Stimulated activated CD4-positive, alpha-beta T cell treated with anti-CD3 and anti-CD28 coated beads, Interleukin-2, amount 100 ng/mL, for 24 hours (primary cell): ENCODE measurements at regions not wholly inside any gene's neighbourhood (a gene's known extent, or its start where the extent isn't known, plus 50 kb on each side); places are given as distances from the start of the nearest gene placed in this dataset.

Experiments
- DNase-seq, 2 donors: peaks; one replicate each; pipeline ENCODE4 v3.0.0-alpha.2; 2020

GRCh38 chr13:72523049-72523448, 204.4 kb downstream of the MZT1 start:
- no peak for DNase-seq

GRCh38 chr13:72521940-72522661, 205.3 kb downstream of the MZT1 start:
- no peak for DNase-seq

DNA sequence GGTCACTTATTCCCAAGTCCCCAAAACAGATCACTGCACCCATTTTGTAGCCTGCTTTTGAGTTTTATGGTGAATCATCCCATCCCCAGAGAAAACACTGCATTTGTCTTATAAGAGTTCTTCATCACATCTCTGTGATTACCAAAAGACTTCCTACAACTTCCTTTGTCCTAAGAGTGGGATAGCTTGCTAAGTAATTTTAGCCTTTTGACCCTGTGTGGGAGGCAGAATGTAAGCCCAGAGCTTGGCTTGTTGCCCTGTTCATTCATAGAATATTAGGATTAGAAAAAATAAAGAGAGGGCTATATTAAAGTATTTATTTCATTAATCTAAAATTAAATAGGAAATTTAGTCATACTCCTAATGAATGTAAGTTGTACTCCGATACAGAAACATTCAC, 213.3 kb downstream of the MZT1 start:
- no peak for DNase-seq

- DNase-seq: no peak
These were observed 219.0 kb downstream of the MZT1 start for GRCh38 chr13:72508392-72508791.

GRCh38 chr13:72507416-72508199, 219.8 kb downstream of the MZT1 start:
- no peak for DNase-seq

DNA sequence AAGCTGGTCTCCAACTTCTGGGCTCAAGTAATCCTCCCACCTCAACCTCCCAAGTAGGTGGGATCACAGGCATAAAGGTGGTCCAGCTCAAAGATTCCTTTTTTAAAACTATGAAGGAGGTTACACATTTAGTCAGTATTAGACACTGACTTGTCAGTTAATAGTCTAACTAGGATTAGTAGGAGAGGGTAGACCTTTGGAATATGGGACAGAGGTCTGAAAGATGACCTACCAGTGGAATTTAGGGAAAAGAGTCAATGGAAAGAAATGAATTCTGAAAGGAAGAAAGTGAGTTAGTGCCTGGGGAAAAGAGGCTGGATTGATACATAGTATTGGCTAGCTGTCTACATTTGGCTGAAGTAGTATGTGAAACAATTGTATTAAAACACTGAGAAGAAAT, 220.7 kb downstream of the MZT1 start:
- DNase-seq: no peak

GRCh38 chr13:72505376-72505775, 222.1 kb downstream of the MZT1 start:
- no peak for DNase-seq

- no peak for DNase-seq
These were observed 223.1 kb downstream of the MZT1 start for GRCh38 chr13:72504131-72504841.

GRCh38 chr13:72500851-72501250, 226.6 kb downstream of the MZT1 start:
- DNase-seq: no peak

DNA sequence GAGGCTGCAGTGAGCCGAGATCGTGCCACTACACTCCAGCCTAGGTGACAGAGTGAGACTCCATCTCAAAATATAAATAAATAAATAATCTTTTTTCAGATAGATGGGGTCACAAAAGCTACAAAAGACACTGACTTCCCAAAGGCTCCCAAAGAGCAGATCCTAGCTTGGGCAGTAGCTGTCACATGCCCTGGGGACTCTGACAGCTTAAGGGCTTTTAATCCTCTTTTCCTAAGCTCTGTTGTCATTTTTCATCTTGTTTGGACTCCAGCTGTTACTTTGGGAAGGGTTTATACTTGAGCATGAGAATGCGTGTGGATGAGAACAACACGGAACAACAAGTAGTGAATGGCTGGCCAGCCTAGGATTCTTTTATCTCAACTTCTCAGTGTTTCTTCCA, 231.7 kb downstream of the MZT1 start:
- DNase-seq: no peak

DNA sequence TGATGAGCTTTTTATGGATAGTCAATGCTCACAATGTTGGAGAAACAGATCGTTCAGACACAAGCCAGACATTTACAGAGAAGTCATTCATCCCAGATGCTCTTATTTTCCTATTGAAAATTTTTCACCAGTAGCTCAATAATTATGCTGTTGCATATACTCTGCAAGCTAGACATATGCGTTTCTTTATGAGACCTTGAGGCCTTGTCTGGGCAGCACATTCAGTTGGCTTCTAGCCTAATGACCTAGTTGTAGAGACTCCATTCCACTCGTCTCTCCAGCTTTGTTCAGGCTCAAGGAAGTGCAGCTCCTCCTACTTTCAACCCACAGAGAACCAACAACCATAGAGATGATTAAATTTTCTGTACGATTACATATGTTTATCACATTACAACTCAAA, 237.7 kb downstream of the MZT1 start:
- no peak for DNase-seq

- DNase-seq: no peak
These were observed 254.1 kb downstream of the MZT1 start for GRCh38 chr13:72473321-72473720.

GRCh38 chr13:72469906-72470305, 257.5 kb downstream of the MZT1 start:
- DNase-seq: no peak

GRCh38 chr13:72463561-72463960, 263.9 kb downstream of the MZT1 start:
- no peak for DNase-seq

DNA sequence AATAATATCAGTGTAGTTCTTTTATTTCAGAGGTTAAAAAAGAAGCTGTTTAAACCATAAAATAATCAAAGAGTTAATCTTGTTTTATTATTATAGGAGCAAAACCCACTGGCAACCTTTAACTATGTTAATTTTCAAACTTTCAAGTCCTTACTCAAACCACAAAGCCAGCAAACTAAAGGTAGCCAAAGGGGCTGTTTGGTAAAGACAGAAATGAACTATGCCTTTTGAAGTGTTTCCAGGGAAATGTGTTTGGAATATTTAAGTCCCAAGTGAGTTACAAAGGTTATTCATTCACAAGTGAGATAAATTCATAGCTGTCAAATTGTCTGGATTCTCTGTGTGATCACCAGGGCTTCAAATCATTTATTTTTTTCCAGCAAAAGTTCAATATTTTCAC, 264.7 kb downstream of the MZT1 start:
- DNase-seq: no peak

GRCh38 chr13:72462166-72462565, 265.3 kb downstream of the MZT1 start:
- DNase-seq: no peak

DNA sequence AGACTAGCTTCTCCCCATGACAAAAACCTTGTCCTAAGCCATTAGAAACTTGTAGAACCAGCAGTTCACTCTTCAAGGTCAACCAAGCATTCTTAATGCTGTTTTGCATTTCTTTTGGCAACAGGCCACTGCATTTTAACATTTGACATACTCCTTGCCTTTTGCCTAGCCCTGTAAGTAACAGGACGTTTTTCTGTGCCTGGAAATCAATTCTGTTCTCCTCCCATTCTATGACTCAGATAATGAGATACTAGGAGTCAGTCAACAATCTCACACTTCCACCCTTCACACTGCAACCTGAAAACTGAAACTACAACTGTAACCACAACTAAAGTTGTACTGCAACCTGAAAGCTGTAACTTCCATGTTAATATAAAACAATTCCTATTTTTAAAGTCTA, 268.7 kb downstream of the MZT1 start:
- DNase-seq: no peak

GRCh38 chr13:72457151-72457550, 270.3 kb downstream of the MZT1 start:
- no peak for DNase-seq

- no peak for DNase-seq
These were observed 270.9 kb downstream of the MZT1 start for GRCh38 chr13:72456486-72456885.

DNA sequence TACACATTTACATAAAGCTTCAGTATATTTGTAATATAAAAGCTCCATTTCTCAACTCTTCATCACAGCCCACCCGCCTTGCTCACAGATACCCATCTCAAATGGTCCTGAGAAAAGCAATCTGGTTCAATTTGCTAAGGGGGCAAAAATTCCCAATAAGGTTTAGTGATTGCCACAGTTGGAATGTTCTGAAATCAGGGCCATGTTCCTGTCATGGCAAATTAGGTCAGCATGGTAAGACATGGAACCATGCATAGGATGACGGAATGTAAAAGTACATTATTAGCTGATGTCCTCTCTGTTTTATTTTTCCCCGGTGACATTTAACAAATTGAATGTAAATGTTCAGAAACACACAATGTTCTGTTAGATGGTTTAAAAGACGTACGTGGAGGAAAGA, 274.3 kb downstream of the MZT1 start:
- no peak for DNase-seq

- no peak for DNase-seq
These were observed 279.3 kb downstream of the MZT1 start for GRCh38 chr13:72448082-72448481.

GRCh38 chr13:72444999-72445398, 282.4 kb downstream of the MZT1 start:
- no peak for DNase-seq

DNA sequence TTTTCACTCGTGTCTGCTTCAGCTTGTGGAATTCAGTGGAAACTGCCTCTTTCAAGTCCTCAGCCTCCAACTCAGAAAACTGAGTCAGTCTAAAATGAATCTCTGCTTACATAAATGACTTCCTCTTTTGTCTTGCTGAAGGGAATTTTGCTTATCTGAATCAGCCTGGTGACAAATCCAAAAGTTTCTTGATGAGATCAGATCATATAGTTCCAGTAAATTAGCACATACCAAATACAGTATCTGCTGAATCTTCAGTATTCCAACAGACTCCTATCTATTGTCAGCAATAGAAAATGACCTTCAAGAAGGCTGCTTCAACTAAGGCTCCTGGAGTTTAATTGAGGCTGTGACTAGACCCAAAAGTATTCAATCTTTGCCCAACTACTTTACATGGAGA, 290.0 kb downstream of the MZT1 start:
- DNase-seq: no peak

- no peak for DNase-seq
These were observed 292.2 kb downstream of the MZT1 start for GRCh38 chr13:72435251-72435650.
